ENCODE measurements at regions not wholly inside any gene's neighbourhood (a gene's known extent, or its start where the extent isn't known, plus 50 kb on each side); places are given as distances from the start of the nearest gene placed in this dataset.

GRCh38 chr5:93953442-93953841, 212.0 kb upstream of the POU5F2 start:
- TF ChIP-seq CTCF (IDR thresholded peaks at IDR 0.05; ENCODE audit: borderline replicate concordance, extremely low read depth, low read length, poor library complexity, severe bottlenecking) (no peak), EZH2 (IDR thresholded peaks at IDR 0.05; ENCODE audit: borderline replicate concordance, low read depth, low read length, severe bottlenecking) (no peak)
